Right lobe of liver (tissue), 6 donors: ENCODE measurements at regions not wholly inside any gene's neighbourhood (a gene's known extent, or its start where the extent isn't known, plus 50 kb on each side); places are given as distances from the start of the nearest gene placed in this dataset.

Source experiments
- ATAC-seq, 4 donors: fragments of 200-7000 bp; cut with Tn5 transposase; one replicate each; pipeline ENCODE4 v1.9.1; 2020; ENCODE audit warnings: mild to moderate bottlenecking in 4 of 4, moderate library complexity in 4 of 4
- DNase-seq, 3 donors: peaks; one replicate each; pipeline ENCODE4 v3.0.0-alpha.2; 2020
- H3K27ac ChIP-seq, 3 donors: fragments of 200-600 bp; one replicate each; pipeline ENCODE4 v1.8.0; 2022
- H3K27me3 ChIP-seq, 2 donors: fragments of 200-600 bp; one replicate each; pipeline ENCODE4 v1.8.0; 2022
- H3K36me3 ChIP-seq, 4 donors: fragments of 200-600 bp; sonication (generic) in 1 of 4; one replicate each; pipeline versions ENCODE4 v1.5.1 to v1.8.0; 2017 to 2022; ENCODE audit warnings: control low read depth in 1 of 4
- H3K4me1 ChIP-seq, 4 donors: fragments of 200-600 bp; sonication (generic) in 1 of 4; one replicate each; pipeline versions ENCODE4 v1.5.1 to v1.8.0; 2017 to 2022; ENCODE audit warnings: control low read depth in 1 of 4
- H3K4me3 ChIP-seq, 3 donors: fragments of 200-600 bp; one replicate each; pipeline ENCODE4 v1.8.0; 2022
- H3K9me3 ChIP-seq, 4 donors: fragments of 200-600 bp; sonication (generic) in 1 of 4; one replicate each; pipeline versions ENCODE4 v1.5.1 to v1.8.0; 2017 to 2022; ENCODE audit warnings: control low read depth in 1 of 4
- CTCF ChIP-seq, 4 donors: fragments of 200-600 bp in 3 of 4; fragments of 450-650 bp in 1 of 4; IDR thresholded peaks; one replicate each; pipeline versions ENCODE4 v1.5.1 to v1.8.0; 2016 to 2022; ENCODE audit warnings: antibody characterized with exemption in 4 of 4, mild to moderate bottlenecking in 2 of 4
- POLR2A ChIP-seq: fragments of 450-650 bp; IDR thresholded peaks from one replicate; pipeline ENCODE4 v1.6.1; 2017; ENCODE audit warnings: antibody characterized with exemption, mild to moderate bottlenecking
- WGBS: methylation state at CpG from one replicate; pipeline ENCODE4 v1.1.6; 2018; ENCODE audit warnings: low coverage, low lambda C conversion rate; ENCODE audit not compliant: insufficient coverage; ENCODE audit errors: missing lambda C conversion rate; 5-methylcytosine and 5-hydroxymethylcytosine counted together
- intact Hi-C, 2 donors: fragments of 100-400 bp; cut with DNase I; formaldehyde crosslinking; loops; one replicate each; pipeline versions ENCODE4 v1.11.2 to v1.14.1; 2022
- donor health status: DM: no; HTN: yes; CAD: no.
- donor health status: DM: no; HTN: no; CAD: no.
- donor health status: DM: no; HTN: no; CAD: no.
- donor health status: DM: no; HTN: yes; CAD: no.
- donor health status: DM: no; HTN: yes; CAD: no.

GRCh38 chr16:9236319-9236718 is 144.9 kb downstream of the HAPSTR1 start:
- Histone ChIP-seq H3K27ac (no peak overlapping the region), H3K9me3 (no peaks in the 10 kb centered on the region), H3K4me1 (no peaks in the 10 kb centered on the region), H3K36me3 (no peaks in the 10 kb centered on the region), H3K27me3 (no peaks in the 10 kb centered on the region), H3K4me3 (no peak overlapping the region)
- 76% methylated on average over 2 of the region's 5 CpGs for WGBS
- no peak for ATAC-seq
- TF ChIP-seq CTCF (IDR thresholded peaks at IDR 0.05), result no peak
- TF ChIP-seq POLR2A, result no peak
- DNase-seq, result no peak
- intact Hi-C loops, result no loop called here

DNA sequence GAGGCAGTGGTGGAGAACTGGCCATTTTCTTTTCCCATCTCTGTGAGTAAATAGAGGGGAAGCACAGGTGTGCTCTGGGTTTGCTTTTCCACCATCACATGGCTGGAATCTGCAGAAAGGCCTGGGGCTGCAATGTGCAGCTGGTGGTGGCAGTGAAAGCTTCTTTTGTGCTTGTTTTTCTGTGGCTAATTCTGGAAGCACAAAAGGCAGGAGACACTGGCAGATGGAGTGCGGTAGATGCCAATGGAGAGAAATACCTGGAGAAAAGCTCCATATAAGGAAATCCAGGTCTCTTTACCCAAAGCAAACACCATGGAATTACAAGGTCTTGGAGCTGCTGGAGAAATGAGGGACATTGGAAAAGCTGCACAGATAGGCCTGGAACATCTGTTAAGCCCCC is 146.9 kb downstream of the HAPSTR1 start:
- WGBS, result 100% methylated on average over 1 of the region's 1 CpG
- intact Hi-C loops, result no loop called here
- Histone ChIP-seq H3K4me3 (no peak overlapping the region), H3K9me3 (no peaks in the 10 kb centered on the region), H3K27me3 (no peaks in the 10 kb centered on the region), H3K36me3 (no peaks in the 10 kb centered on the region), H3K4me1 (no peaks in the 10 kb centered on the region), H3K27ac (no peak overlapping the region)
- ATAC-seq (no peak), DNase-seq (no peak)
- TF ChIP-seq CTCF (IDR thresholded peaks at IDR 0.05), result no peak
- no peak for TF ChIP-seq POLR2A

DNA sequence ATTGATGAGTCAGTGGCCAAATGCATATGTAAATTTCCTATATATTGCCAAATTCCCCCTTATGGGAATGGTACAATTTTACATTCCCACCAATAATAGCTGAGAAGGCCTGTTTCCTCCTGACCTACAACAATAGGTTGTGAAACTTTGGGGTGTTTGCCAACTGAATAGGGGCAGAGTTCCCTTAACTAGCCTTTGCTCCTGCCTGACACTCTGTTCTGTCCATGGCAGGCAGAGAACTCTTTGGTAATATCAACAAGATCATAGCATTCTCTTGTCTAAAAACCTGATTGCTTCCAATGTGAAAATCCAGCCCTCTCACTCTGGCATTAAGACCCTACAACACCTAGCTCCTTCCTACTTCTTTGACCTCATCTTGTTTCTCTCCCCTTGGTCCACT is 149.7 kb downstream of the HAPSTR1 start:
- Histone ChIP-seq H3K27me3 (no peaks in the 10 kb centered on the region), H3K36me3 (no peaks in the 10 kb centered on the region), H3K4me1 (no peaks in the 10 kb centered on the region), H3K9me3 (no peaks in the 10 kb centered on the region), H3K27ac (peak overlapping the region in 2 of 3 donors; percentile 58 to 60), H3K4me3 (no peak overlapping the region)
- TF ChIP-seq POLR2A (no peak), CTCF (IDR thresholded peaks at IDR 0.05) (no peak)
- intact Hi-C loops, result no loop called here
- DNase-seq (peak in 1 of 3 donors; percentile 81), ATAC-seq (peak; percentile 96 to 99 (median 98))

- intact Hi-C loops, result no loop called here
- no peak for ATAC-seq
- TF ChIP-seq POLR2A, result no peak
- no peak for TF ChIP-seq CTCF (IDR thresholded peaks at IDR 0.05)
Measured at GRCh38 chr16:9248162-9248561, 156.7 kb downstream of the HAPSTR1 start.

GRCh38 chr16:9249534-9249933 is 158.1 kb downstream of the HAPSTR1 start:
- WGBS, result 68% methylated on average over 4 of the region's 4 CpGs
- intact Hi-C loops, result no loop called here

More at GRCh38 chr16:9248162-9248561, 156.7 kb downstream of the HAPSTR1 start:
- H3K36me3 ChIP-seq, result no peaks in the 10 kb centered on the region
- no peak for DNase-seq
- no peaks in the 10 kb centered on the region for H3K27me3 ChIP-seq
- no peaks in the 10 kb centered on the region for H3K9me3 ChIP-seq
- H3K4me1 ChIP-seq, result no peaks in the 10 kb centered on the region
- H3K4me3 ChIP-seq, result no peak overlapping the region
- no peak overlapping the region for H3K27ac ChIP-seq
- WGBS, result 41% methylated on average over 2 of the region's 2 CpGs

More at GRCh38 chr16:9249534-9249933, 158.1 kb downstream of the HAPSTR1 start:
- no peak for DNase-seq
- Histone ChIP-seq H3K27ac (no peak overlapping the region), H3K4me1 (no peaks in the 10 kb centered on the region), H3K9me3 (no peaks in the 10 kb centered on the region), H3K4me3 (no peak overlapping the region), H3K36me3 (no peaks in the 10 kb centered on the region), H3K27me3 (no peaks in the 10 kb centered on the region)
- no peak for TF ChIP-seq CTCF (IDR thresholded peaks at IDR 0.05)
- TF ChIP-seq POLR2A, result no peak
- ATAC-seq, result no peak
